ENCODE measurements at regions not wholly inside any gene's neighbourhood (a gene's known extent, or its start where the extent isn't known, plus 50 kb on each side); places are given as distances from the start of the nearest gene placed in this dataset.

DNA sequence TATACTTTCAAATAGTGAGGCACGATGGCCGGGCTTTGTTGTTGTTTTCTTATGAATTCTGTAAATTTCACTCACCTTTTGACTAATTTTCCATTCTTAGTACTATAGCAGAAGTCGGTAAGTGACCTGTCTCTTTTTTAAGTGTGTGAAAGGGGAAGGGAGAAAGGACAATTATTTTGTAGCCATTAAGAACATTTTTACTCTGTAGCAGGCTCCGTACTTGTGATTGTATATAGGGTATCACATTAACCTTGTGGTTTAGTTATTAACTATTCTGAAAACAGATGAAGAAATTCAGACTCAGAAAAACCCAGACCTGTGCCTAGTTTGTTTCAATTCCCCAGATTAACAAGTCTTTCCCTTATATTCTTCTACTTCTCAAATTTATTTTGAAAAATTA is 78.7 kb downstream of the CASP12 start:
- Mint-ChIP-seq H3K27ac (ENCODE audit: unreplicated experiment) (no peak overlapping the region), H3K9me3 (ENCODE audit: unreplicated experiment) (no peaks in the 10 kb centered on the region), H3K36me3 (ENCODE audit: low read depth, unreplicated experiment) (no peaks in the 10 kb centered on the region), H3K27me3 (ENCODE audit: unreplicated experiment) (peaks cover 2% of the 10 kb centered on the region), H3K4me3 (ENCODE audit: unreplicated experiment) (no peak overlapping the region), H3K4me1 (ENCODE audit: unreplicated experiment) (no peaks in the 10 kb centered on the region)
- DNase-seq (ENCODE audit: low spot score) = no peak
- TF ChIP-seq, protein P1, sequence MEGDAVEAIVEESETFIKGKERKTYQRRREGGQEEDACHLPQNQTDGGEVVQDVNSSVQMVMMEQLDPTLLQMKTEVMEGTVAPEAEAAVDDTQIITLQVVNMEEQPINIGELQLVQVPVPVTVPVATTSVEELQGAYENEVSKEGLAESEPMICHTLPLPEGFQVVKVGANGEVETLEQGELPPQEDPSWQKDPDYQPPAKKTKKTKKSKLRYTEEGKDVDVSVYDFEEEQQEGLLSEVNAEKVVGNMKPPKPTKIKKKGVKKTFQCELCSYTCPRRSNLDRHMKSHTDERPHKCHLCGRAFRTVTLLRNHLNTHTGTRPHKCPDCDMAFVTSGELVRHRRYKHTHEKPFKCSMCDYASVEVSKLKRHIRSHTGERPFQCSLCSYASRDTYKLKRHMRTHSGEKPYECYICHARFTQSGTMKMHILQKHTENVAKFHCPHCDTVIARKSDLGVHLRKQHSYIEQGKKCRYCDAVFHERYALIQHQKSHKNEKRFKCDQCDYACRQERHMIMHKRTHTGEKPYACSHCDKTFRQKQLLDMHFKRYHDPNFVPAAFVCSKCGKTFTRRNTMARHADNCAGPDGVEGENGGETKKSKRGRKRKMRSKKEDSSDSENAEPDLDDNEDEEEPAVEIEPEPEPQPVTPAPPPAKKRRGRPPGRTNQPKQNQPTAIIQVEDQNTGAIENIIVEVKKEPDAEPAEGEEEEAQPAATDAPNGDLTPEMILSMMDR (IDR thresholded peaks at IDR 0.05; ENCODE audit: unreplicated experiment) = no peak

DNA sequence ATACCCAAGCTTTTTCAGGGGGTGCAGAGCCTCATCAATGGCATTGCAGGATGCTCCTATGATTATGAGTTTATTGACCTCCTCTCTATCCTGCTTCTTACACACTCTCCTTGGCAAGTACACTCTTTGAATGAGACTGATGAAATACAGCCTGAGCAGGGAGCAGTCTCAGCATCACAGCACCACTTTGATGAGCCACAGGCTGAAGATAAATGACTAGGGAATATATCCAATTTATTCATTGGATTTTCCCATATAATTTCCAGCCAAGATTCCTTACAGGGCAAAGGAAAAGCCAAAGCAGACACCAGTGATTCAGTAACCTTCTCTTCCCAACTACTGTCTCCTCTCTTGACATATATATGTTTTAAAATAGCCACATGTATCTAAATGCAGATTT is 79.2 kb downstream of the CASP12 start:
- H3K4me1 Mint-ChIP-seq (ENCODE audit: unreplicated experiment) = no peaks in the 10 kb centered on the region
- TF ChIP-seq, protein P1 (IDR thresholded peaks at IDR 0.05; ENCODE audit: unreplicated experiment) = no peak
- H3K9me3 Mint-ChIP-seq (ENCODE audit: unreplicated experiment) = no peaks in the 10 kb centered on the region
- no peaks in the 10 kb centered on the region for H3K36me3 Mint-ChIP-seq (ENCODE audit: low read depth, unreplicated experiment)
- no peaks in the 10 kb centered on the region for H3K27me3 Mint-ChIP-seq (ENCODE audit: unreplicated experiment)
- DNase-seq (ENCODE audit: low spot score) = no peak
- H3K27ac Mint-ChIP-seq (ENCODE audit: unreplicated experiment) = no peak overlapping the region
- no peak overlapping the region for H3K4me3 Mint-ChIP-seq (ENCODE audit: unreplicated experiment)

DNA sequence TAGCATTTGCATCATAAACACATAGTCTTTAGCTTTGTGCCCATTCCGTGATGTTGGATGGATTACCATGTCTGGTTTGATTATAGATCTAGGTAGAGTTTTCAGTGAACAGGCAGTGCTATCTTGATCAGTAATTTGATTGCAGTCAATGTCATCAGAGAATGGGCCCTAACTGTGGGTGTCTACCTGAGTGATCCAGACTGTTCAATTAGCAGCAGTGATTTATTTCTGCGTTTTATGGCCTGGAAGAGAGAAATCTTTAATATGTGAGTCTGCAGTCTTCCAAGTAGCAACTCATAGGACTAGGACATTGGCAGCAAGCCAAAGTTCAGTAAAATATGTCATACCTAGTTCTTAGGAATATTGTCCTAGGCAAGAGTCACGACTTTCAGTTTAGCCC is 80.3 kb downstream of the CASP12 start:
- peaks cover 3% of the 10 kb centered on the region for H3K4me1 Mint-ChIP-seq (ENCODE audit: unreplicated experiment)
- DNase-seq (ENCODE audit: low spot score) = no peak
- TF ChIP-seq, protein P1 (IDR thresholded peaks at IDR 0.05; ENCODE audit: unreplicated experiment) = no peak
- no peak overlapping the region for H3K4me3 Mint-ChIP-seq (ENCODE audit: unreplicated experiment)
- no peaks in the 10 kb centered on the region for H3K36me3 Mint-ChIP-seq (ENCODE audit: low read depth, unreplicated experiment)
- no peak overlapping the region for H3K27ac Mint-ChIP-seq (ENCODE audit: unreplicated experiment)
- H3K9me3 Mint-ChIP-seq (ENCODE audit: unreplicated experiment) = no peaks in the 10 kb centered on the region
- no peaks in the 10 kb centered on the region for H3K27me3 Mint-ChIP-seq (ENCODE audit: unreplicated experiment)

DNA sequence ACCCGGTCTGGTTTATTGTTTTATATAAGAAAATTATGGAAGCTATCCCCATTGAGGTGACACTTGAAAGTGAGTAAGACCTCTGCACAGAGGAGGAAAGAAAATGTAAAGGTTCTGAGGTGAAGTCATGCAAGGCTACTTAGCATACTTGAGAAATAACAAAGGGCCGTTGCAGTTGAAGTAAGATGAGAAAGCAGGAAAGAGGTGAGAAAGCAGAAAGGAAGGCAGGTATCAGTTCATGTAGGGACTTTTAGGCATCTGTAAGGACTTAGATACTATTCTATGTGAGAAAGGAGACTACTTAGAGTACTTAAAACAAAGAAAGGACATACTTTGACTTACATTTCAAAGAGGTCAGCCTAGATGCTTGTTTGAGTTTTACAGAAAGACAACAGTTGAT is 84.7 kb downstream of the CASP12 start:
- TF ChIP-seq, protein P1 (IDR thresholded peaks at IDR 0.05; ENCODE audit: unreplicated experiment) = no peak
- H3K4me1 Mint-ChIP-seq (ENCODE audit: unreplicated experiment) = peaks cover 3% of the 10 kb centered on the region
- H3K36me3 Mint-ChIP-seq (ENCODE audit: low read depth, unreplicated experiment) = no peaks in the 10 kb centered on the region
- H3K27me3 Mint-ChIP-seq (ENCODE audit: unreplicated experiment) = no peaks in the 10 kb centered on the region
- H3K27ac Mint-ChIP-seq (ENCODE audit: unreplicated experiment) = no peak overlapping the region
- no peak for DNase-seq (ENCODE audit: low spot score)
- no peak overlapping the region for H3K4me3 Mint-ChIP-seq (ENCODE audit: unreplicated experiment)
- no peaks in the 10 kb centered on the region for H3K9me3 Mint-ChIP-seq (ENCODE audit: unreplicated experiment)

DNA sequence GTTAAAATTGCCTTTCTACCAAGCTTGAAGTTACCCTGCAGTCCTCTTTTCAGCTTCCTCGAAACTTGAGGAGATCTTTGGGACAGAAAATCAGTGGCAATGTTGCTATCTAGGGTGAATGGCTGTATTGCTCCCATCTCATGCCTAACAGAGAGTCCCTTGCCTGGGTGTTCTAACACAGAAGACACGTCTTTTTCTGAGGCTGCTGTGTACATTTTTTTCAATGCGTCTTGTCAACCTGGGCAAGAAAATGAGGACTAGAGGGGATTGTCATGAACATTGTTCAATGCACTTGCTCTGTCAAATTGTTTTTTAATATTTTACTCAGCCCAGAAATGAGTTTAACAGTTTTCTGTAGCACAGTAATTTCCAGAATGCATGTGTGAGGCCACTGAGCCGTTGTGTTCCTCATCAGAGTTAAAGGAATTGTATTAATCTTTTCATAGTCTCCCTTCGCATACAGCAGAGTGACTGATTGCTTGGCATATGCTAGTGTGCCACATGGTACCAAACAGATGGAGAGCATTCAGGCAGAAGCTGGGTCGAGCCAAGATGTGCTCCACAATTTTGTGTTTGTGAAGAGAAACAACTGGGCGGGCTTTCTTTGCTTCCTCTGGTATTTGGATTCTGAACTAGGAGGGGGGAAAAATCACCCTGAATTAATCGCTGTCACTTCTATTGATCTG is 86.0 kb downstream of the CASP12 start:
- DNase-seq (ENCODE audit: low spot score) = no peak
- TF ChIP-seq, protein P1 (IDR thresholded peaks at IDR 0.05; ENCODE audit: unreplicated experiment) = no peak
- H3K4me1 Mint-ChIP-seq (ENCODE audit: unreplicated experiment) = peaks cover 3% of the 10 kb centered on the region
- H3K4me3 Mint-ChIP-seq (ENCODE audit: unreplicated experiment) = no peak overlapping the region
- H3K9me3 Mint-ChIP-seq (ENCODE audit: unreplicated experiment) = no peaks in the 10 kb centered on the region
- no peaks in the 10 kb centered on the region for H3K27me3 Mint-ChIP-seq (ENCODE audit: unreplicated experiment)
- H3K27ac Mint-ChIP-seq (ENCODE audit: unreplicated experiment) = no peak overlapping the region
- no peaks in the 10 kb centered on the region for H3K36me3 Mint-ChIP-seq (ENCODE audit: low read depth, unreplicated experiment)
